ENCODE measurements at regions not wholly inside any gene's neighbourhood (a gene's known extent, or its start where the extent isn't known, plus 50 kb on each side); places are given as distances from the start of the nearest gene placed in this dataset.
"Not testable (repeated sequence)": the region's sequence is repeated elsewhere in the genome, so short reads cannot be mapped to it uniquely, and the experiment has no call there.

- peak; percentile 20 for DNase-seq (ENCODE audit: low spot score)
These were observed 1051.1 kb upstream of the AUTS2 start for GRCh38 chr7:68547181-68547580.

GRCh38 chr7:68547799-68548198 lies 1050.5 kb upstream of the AUTS2 start:
- DNase-seq (ENCODE audit: low spot score), result no peak

GRCh38 chr7:68550027-68550426 lies 1048.2 kb upstream of the AUTS2 start:
- no peak for DNase-seq (ENCODE audit: low spot score)

- DNase-seq (ENCODE audit: low spot score), result no peak
These were observed 1047.6 kb upstream of the AUTS2 start for GRCh38 chr7:68550635-68551034.

GRCh38 chr7:68556537-68556936 lies 1041.7 kb upstream of the AUTS2 start:
- DNase-seq (ENCODE audit: low spot score), result no peak

- no peak for DNase-seq (ENCODE audit: low spot score)
These were observed 1038.8 kb upstream of the AUTS2 start for GRCh38 chr7:68559518-68559917.

GRCh38 chr7:68562323-68562899 lies 1035.9 kb upstream of the AUTS2 start:
- no peak for DNase-seq (ENCODE audit: low spot score)

GRCh38 chr7:68564306-68565135 lies 1033.8 kb upstream of the AUTS2 start:
- DNase-seq (ENCODE audit: low spot score), result no peak

GRCh38 chr7:68571286-68571685 lies 1027.0 kb upstream of the AUTS2 start:
- DNase-seq (ENCODE audit: low spot score), result no peak

GRCh38 chr7:68573271-68574005 lies 1024.8 kb upstream of the AUTS2 start:
- DNase-seq (ENCODE audit: low spot score), result no peak

GRCh38 chr7:68576366-68576765 lies 1021.9 kb upstream of the AUTS2 start:
- no peak for DNase-seq (ENCODE audit: low spot score)

GRCh38 chr7:68581417-68581816 lies 1016.9 kb upstream of the AUTS2 start:
- DNase-seq (ENCODE audit: low spot score), result no peak

- no peak for DNase-seq (ENCODE audit: low spot score)
These were observed 1010.7 kb upstream of the AUTS2 start for GRCh38 chr7:68587599-68587998.

GRCh38 chr7:68601826-68602225 lies 996.4 kb upstream of the AUTS2 start:
- DNase-seq (ENCODE audit: low spot score), result no peak

- DNase-seq (ENCODE audit: low spot score), result no peak
These were observed 993.7 kb upstream of the AUTS2 start for GRCh38 chr7:68604541-68604940.

- no peak for DNase-seq (ENCODE audit: low spot score)
These were observed 987.6 kb upstream of the AUTS2 start for GRCh38 chr7:68610701-68611100.

GRCh38 chr7:68613405-68613804 lies 984.9 kb upstream of the AUTS2 start:
- no peak for DNase-seq (ENCODE audit: low spot score)

- no peak for DNase-seq (ENCODE audit: low spot score)
These were observed 984.4 kb upstream of the AUTS2 start for GRCh38 chr7:68613897-68614296.

- DNase-seq (ENCODE audit: low spot score), result no peak
These were observed 978.7 kb upstream of the AUTS2 start for GRCh38 chr7:68619526-68619925.

- no peak for DNase-seq (ENCODE audit: low spot score)
These were observed 975.8 kb upstream of the AUTS2 start for GRCh38 chr7:68622500-68622899.

GRCh38 chr7:68623030-68623429 lies 975.2 kb upstream of the AUTS2 start:
- no peak for DNase-seq (ENCODE audit: low spot score)

GRCh38 chr7:68627247-68627864 lies 970.9 kb upstream of the AUTS2 start:
- DNase-seq (ENCODE audit: low spot score), result no peak

GRCh38 chr7:68630914-68631313 lies 967.4 kb upstream of the AUTS2 start:
- not testable (repeated sequence) for DNase-seq (ENCODE audit: low spot score)

Measured in kidney tubule cell (primary cell).